B cell (primary cell): ENCODE measurements at regions not wholly inside any gene's neighbourhood (a gene's known extent, or its start where the extent isn't known, plus 50 kb on each side); places are given as distances from the start of the nearest gene placed in this dataset.
"Not testable (repeated sequence)": the region's sequence is repeated elsewhere in the genome, so short reads cannot be mapped to it uniquely, and the experiment has no call there.

Experiments used
- ATAC-seq: fragments of 200-7000 bp; cut with Tn5 transposase; one replicate; pipeline ENCODE4 v1.10.0; 2021; ENCODE audit warnings: low read depth, mild to moderate bottlenecking, moderate number of reproducible peaks, moderate library complexity
- CTCF ChIA-PET: fragments of 350-600 bp; sonication (Branson Sonifier 250); formaldehyde crosslinking; loops from one replicate; lab custom pipeline; 2021; ENCODE audit warnings: antibody characterized with exemption, inconsistent platforms; lab: Charles Lee
- POLR2A ChIA-PET: fragments of 350-600 bp; sonication (Branson Sonifier 250); formaldehyde crosslinking; loops from one replicate; lab custom pipeline; 2021; ENCODE audit warnings: antibody characterized with exemption; lab: Charles Lee
- DNase-seq: peaks from one replicate; pipeline ENCODE4 v3.0.0; 2013
- H2AFZ ChIP-seq: 2 replicates; pipeline ENCODE4 v1.6.1; 2012; ENCODE audit warnings: mild to moderate bottlenecking, low read depth, low read length; ENCODE audit not compliant: insufficient read depth, poor library complexity, severe bottlenecking
- H3K27ac ChIP-seq, 2 donors: 1 replicate in 1 of 2; 2 replicates in 1 of 2; pipeline ENCODE4 v1.5.1; 2012 to 2013; ENCODE audit warnings: low read length in 2 of 2, mild to moderate bottlenecking in 2 of 2, moderate library complexity in 1 of 2
- H3K27me3 ChIP-seq, 4 experiments: fragments of 200-600 bp in 1 of 4; sonication (generic) in 1 of 4; replicated peaks in 1 of 4; 1 replicate in 2 of 4; 2 replicates in 2 of 4; pipeline versions ENCODE4 v1.6.1 to v1.7.0; 2013 to 2016; ENCODE audit warnings: low read length in 3 of 4, mild to moderate bottlenecking in 2 of 4, mixed read lengths in 1 of 4, moderate library complexity in 1 of 4; ENCODE audit not compliant: insufficient read depth in 4 of 4, control insufficient read depth in 3 of 4; ENCODE audit errors: control extremely low read depth in 1 of 4
- H3K36me3 ChIP-seq, 2 experiments: replicated peaks in 1 of 2; 1 replicate in 1 of 2; 2 replicates in 1 of 2; pipeline versions ENCODE4 v1.6.1 to v1.7.1; 2013; ENCODE audit warnings: low read length in 1 of 2; ENCODE audit not compliant: insufficient read depth in 2 of 2, control insufficient read depth in 1 of 2; ENCODE audit errors: control extremely low read depth in 1 of 2, extremely low read depth in 1 of 2
- H3K4me1 ChIP-seq, 2 donors: fragments of 200-600 bp in 1 of 2; sonication (generic) in 1 of 2; 1 replicate in 1 of 2; 2 replicates in 1 of 2; pipeline versions ENCODE4 v1.5.1 to v1.6.1; 2013 to 2017; ENCODE audit warnings: low read length in 2 of 2; ENCODE audit not compliant: control insufficient read depth in 2 of 2, insufficient read depth in 2 of 2
- H3K4me2 ChIP-seq: replicated peaks from 2 replicates; pipeline ENCODE3; 2012; ENCODE audit warnings: mild to moderate bottlenecking, low read depth, low read length; ENCODE audit not compliant: poor library complexity, severe bottlenecking
- H3K4me3 ChIP-seq, 5 experiments: fragments of 200-600 bp in 1 of 5; sonication (generic) in 1 of 5; 1 replicate in 3 of 5; 2 replicates in 2 of 5; pipeline versions ENCODE4 v1.5.1 to v1.7.0; 2011 to 2016; ENCODE audit warnings: low read length in 4 of 5, mild to moderate bottlenecking in 4 of 5, low read depth in 2 of 5, control low read depth in 1 of 5, moderate library complexity in 1 of 5; ENCODE audit not compliant: insufficient read depth in 1 of 5; ENCODE audit errors: control extremely low read depth in 1 of 5, extremely low read depth in 1 of 5
- H3K79me2 ChIP-seq: fragments of 200-600 bp; sonication (generic); one replicate; pipeline ENCODE4 v1.6.0; 2016; ENCODE audit warnings: low read length; ENCODE audit not compliant: control insufficient read depth, insufficient read depth
- H3K9ac ChIP-seq: fragments of 200-600 bp; sonication (generic); 2 replicates; pipeline ENCODE4 v1.6.1; 2017; ENCODE audit warnings: mild to moderate bottlenecking, low read length, moderate library complexity
- H3K9me3 ChIP-seq, 3 donors: one replicate each; pipeline versions ENCODE4 v1.6.1 to v1.7.1; 2013; ENCODE audit warnings: low read length in 2 of 3; ENCODE audit not compliant: control insufficient read depth in 2 of 3, insufficient read depth in 1 of 3; ENCODE audit errors: control extremely low read depth in 1 of 3
- H4K20me1 ChIP-seq: 2 replicates; pipeline ENCODE4 v1.6.0; 2012; ENCODE audit warnings: mild to moderate bottlenecking, low read length; ENCODE audit not compliant: insufficient read depth, control insufficient read depth, poor library complexity, severe bottlenecking
- H3K27ac Mint-ChIP-seq: one replicate; pipeline ENCODE4 v1.8.0; 2021; ENCODE audit warnings: mixed read lengths
- H3K27me3 Mint-ChIP-seq: one replicate; pipeline ENCODE4 v1.8.0; 2021; ENCODE audit warnings: mixed read lengths
- H3K4me1 Mint-ChIP-seq: one replicate; pipeline ENCODE4 v1.8.0; 2021; ENCODE audit warnings: mixed read lengths
- H3K4me3 Mint-ChIP-seq: one replicate; pipeline ENCODE4 v1.8.0; 2021; ENCODE audit warnings: mixed read lengths
- H3K9me3 Mint-ChIP-seq: one replicate; pipeline ENCODE4 v1.8.0; 2022; ENCODE audit warnings: mixed read lengths; ENCODE audit not compliant: insufficient read depth
- WGBS: methylation state at CpG from one replicate; pipeline ENCODE4 v1.1.5; 2013; ENCODE audit warnings: missing lambda C conversion rate; ENCODE audit not compliant: insufficient coverage; 5-methylcytosine and 5-hydroxymethylcytosine counted together
- intact Hi-C: fragments of 100-400 bp; cut with micrococcal nuclease; formaldehyde crosslinking; loops from one replicate; pipeline ENCODE4 v1.10.0; 2022

DNA sequence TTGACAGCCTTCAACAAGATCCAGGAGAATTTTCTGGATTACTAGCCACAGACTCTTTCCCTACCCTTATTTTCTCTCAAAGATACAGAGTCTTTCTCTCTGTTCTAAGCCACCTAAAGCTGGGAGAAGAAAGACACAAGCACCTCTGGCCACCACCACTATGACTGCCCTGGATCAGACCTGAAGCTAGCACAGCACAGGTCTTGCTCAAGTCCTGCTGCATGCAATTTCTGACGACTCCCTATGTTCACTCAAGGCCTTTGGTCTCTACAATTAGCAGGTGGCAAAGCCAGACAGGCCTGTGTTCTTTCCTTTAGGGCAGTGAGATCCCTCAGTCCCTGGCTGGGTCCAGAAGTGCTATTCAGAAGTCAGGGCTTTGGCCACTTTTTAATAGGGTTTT, 1614.5 kb downstream of the SPATA31A7 start:
- WGBS, result 83% methylated on average over 1 of the region's 1 CpG
- CTCF ChIA-PET, result not testable (repeated sequence)

DNA sequence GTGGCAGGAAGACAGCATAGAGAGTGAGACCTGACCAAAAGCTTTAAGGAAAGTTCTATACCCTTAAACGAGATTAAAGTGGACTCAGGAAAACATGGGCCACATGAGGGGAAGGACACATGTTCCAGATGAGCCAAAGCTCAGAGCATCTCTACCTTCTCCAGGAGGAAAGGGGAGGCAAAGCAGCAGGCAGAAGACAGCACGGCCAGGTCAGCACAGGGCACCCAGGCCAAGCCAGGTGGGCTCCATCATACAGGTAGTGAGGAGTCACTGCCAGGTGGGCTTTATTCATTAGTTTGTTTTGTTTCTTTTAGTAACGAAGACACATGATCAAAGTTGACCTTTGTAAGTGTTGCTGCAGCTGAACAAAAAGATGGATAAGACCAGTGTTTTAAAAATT, 1617.6 kb downstream of the SPATA31A7 start:
- H2AFZ ChIP-seq, DNase-seq, H3K4me1 ChIP-seq, H3K79me2 ChIP-seq, H3K27ac Mint-ChIP-seq, ATAC-seq, H3K9me3 ChIP-seq, H3K4me3 ChIP-seq, POLR2A ChIA-PET, H3K36me3 ChIP-seq, H3K9me3 Mint-ChIP-seq, H3K27ac ChIP-seq, intact Hi-C loops, CTCF ChIA-PET, H3K27me3 Mint-ChIP-seq, H3K4me2 ChIP-seq, H3K9ac ChIP-seq, H3K4me3 Mint-ChIP-seq, H4K20me1 ChIP-seq: not testable (repeated sequence)
- peaks cover 12% of the 10 kb centered on the region for H3K4me1 Mint-ChIP-seq
- H3K27me3 ChIP-seq, result peaks cover 0 to 10% (median 0%) of the 10 kb centered on the region in 4 experiments
- WGBS, result 57% methylated on average over 1 of the region's 3 CpGs

More for the DNA sequence above, 1614.5 kb downstream of the SPATA31A7 start:
- H3K9me3 Mint-ChIP-seq, ATAC-seq, H3K4me2 ChIP-seq, H3K9ac ChIP-seq, H3K79me2 ChIP-seq, H3K27ac Mint-ChIP-seq, H3K27ac ChIP-seq, H3K36me3 ChIP-seq, intact Hi-C loops, H4K20me1 ChIP-seq, DNase-seq, H2AFZ ChIP-seq, POLR2A ChIA-PET, H3K4me3 ChIP-seq: not testable (repeated sequence)
- peak overlapping the region; percentile 15 for H3K4me3 Mint-ChIP-seq
- H3K9me3 ChIP-seq, result peaks cover 0 to 15% (median 0%) of the 10 kb centered on the region in 3 donors
- H3K27me3 ChIP-seq, result peaks cover 0 to 38% (median 2%) of the 10 kb centered on the region in 4 experiments
- H3K27me3 Mint-ChIP-seq, result peaks cover 10% of the 10 kb centered on the region
- H3K4me1 ChIP-seq, result peaks cover 27 to 31% of the 10 kb centered on the region in 2 donors
- H3K4me1 Mint-ChIP-seq, result peaks cover 34% of the 10 kb centered on the region

DNA sequence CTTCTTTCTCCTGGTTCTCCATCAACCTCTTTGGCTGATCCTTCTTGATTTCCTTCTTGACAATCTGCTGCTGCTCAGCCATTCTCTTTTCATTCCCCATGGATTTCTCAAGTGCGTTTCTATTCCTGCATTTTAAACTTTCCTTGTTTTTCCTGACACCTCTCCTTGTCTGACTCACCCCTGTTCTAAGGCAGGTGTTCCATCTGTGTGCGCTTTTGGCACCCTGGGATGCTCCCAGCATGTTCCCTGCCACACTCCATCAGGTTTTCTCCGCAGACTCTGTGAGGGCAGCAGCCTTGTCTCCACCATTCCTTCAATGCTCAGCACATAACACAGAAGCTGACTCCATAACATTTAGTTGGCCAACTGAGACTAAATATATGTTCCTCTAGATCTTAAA, 1618.2 kb downstream of the SPATA31A7 start:
- H3K27ac ChIP-seq, H3K27ac Mint-ChIP-seq, H3K36me3 ChIP-seq, H3K4me2 ChIP-seq, POLR2A ChIA-PET, ATAC-seq, H3K4me3 ChIP-seq, H3K27me3 ChIP-seq, H3K79me2 ChIP-seq, H3K9me3 Mint-ChIP-seq, intact Hi-C loops, CTCF ChIA-PET, DNase-seq, H3K9ac ChIP-seq, H2AFZ ChIP-seq, H4K20me1 ChIP-seq, H3K27me3 Mint-ChIP-seq, H3K4me1 ChIP-seq, H3K4me3 Mint-ChIP-seq, H3K9me3 ChIP-seq: not testable (repeated sequence)
- WGBS, result 83% methylated on average over 3 of the region's 3 CpGs
- H3K4me1 Mint-ChIP-seq, result peaks cover 10% of the 10 kb centered on the region

GRCh38 chr9:62810318-62810717, 1620.5 kb downstream of the SPATA31A7 start:
- DNase-seq, H3K79me2 ChIP-seq, CTCF ChIA-PET, H3K9ac ChIP-seq, H3K4me1 Mint-ChIP-seq, H3K36me3 ChIP-seq, intact Hi-C loops, ATAC-seq, H2AFZ ChIP-seq, H3K27ac ChIP-seq, H3K27me3 ChIP-seq, H3K27me3 Mint-ChIP-seq, H3K4me3 Mint-ChIP-seq, POLR2A ChIA-PET, H4K20me1 ChIP-seq, H3K9me3 ChIP-seq, H3K4me2 ChIP-seq, H3K9me3 Mint-ChIP-seq, H3K4me1 ChIP-seq, H3K4me3 ChIP-seq, H3K27ac Mint-ChIP-seq: not testable (repeated sequence)
- no CpG with 5 or more reads among the region's 6 CpGs for WGBS
